KMS-11 (cell line): ENCODE measurements at regions not wholly inside any gene's neighbourhood (a gene's known extent, or its start where the extent isn't known, plus 50 kb on each side); places are given as distances from the start of the nearest gene placed in this dataset.

Experiments
- H2AFZ ChIP-seq: fragments of 200-600 bp; sonication (generic); 2 replicates; pipeline ENCODE4 v1.6.1; 2016; ENCODE audit warnings: antibody characterized with exemption, mixed run types, low read depth
- H3K27ac ChIP-seq: fragments of 200-600 bp; sonication (generic); 2 replicates; pipeline ENCODE4 v1.6.1; 2016; ENCODE audit warnings: mild to moderate bottlenecking, mixed run types
- H3K27me3 ChIP-seq: fragments of 200-600 bp; sonication (generic); 2 replicates; pipeline ENCODE4 v1.6.1; 2017; ENCODE audit warnings: mild to moderate bottlenecking, low read depth, mixed run types, moderate library complexity; ENCODE audit not compliant: insufficient read depth
- H3K36me3 ChIP-seq: fragments of 200-600 bp; sonication (generic); 2 replicates; pipeline ENCODE4 v1.6.1; 2017; ENCODE audit warnings: mild to moderate bottlenecking, mixed run types; ENCODE audit not compliant: insufficient read depth
- H3K4me1 ChIP-seq: fragments of 200-600 bp; sonication (generic); 2 replicates; pipeline ENCODE4 v1.6.1; 2016; ENCODE audit warnings: mild to moderate bottlenecking, low read depth, mixed run types; ENCODE audit not compliant: poor library complexity, severe bottlenecking
- H3K4me2 ChIP-seq: fragments of 200-600 bp; sonication (generic); 2 replicates; pipeline ENCODE4 v1.7.0; 2016; ENCODE audit warnings: mild to moderate bottlenecking, mixed run types
- H3K4me3 ChIP-seq: fragments of 200-600 bp; sonication (generic); IDR thresholded peaks from 2 replicates; pipeline ENCODE4 v1.6.1; 2017; ENCODE audit warnings: low read depth, low read length, mixed read lengths; ENCODE audit not compliant: insufficient read depth
- H3K79me2 ChIP-seq: fragments of 200-600 bp; sonication (generic); 2 replicates; pipeline ENCODE4 v1.6.1; 2016; ENCODE audit warnings: low read depth, mixed run types; ENCODE audit not compliant: insufficient read depth
- H3K9ac ChIP-seq: fragments of 200-600 bp; sonication (generic); 2 replicates; pipeline ENCODE4 v1.6.1; 2016; ENCODE audit warnings: mild to moderate bottlenecking, mixed run types
- H4K20me1 ChIP-seq: fragments of 200-600 bp; sonication (generic); 2 replicates; pipeline ENCODE4 v1.6.1; 2016; ENCODE audit warnings: mild to moderate bottlenecking, mixed run types; ENCODE audit not compliant: insufficient read depth
- TF ChIP-seq, protein P1 (sequence below): fragments of 200-600 bp; sonication (generic); conservative IDR thresholded peaks from 2 replicates; pipeline ENCODE4 v1.6.1; 2017; ENCODE audit warnings: low read depth, mild to moderate bottlenecking, antibody characterized with exemption, low read length, moderate library complexity, mixed read lengths

DNA sequence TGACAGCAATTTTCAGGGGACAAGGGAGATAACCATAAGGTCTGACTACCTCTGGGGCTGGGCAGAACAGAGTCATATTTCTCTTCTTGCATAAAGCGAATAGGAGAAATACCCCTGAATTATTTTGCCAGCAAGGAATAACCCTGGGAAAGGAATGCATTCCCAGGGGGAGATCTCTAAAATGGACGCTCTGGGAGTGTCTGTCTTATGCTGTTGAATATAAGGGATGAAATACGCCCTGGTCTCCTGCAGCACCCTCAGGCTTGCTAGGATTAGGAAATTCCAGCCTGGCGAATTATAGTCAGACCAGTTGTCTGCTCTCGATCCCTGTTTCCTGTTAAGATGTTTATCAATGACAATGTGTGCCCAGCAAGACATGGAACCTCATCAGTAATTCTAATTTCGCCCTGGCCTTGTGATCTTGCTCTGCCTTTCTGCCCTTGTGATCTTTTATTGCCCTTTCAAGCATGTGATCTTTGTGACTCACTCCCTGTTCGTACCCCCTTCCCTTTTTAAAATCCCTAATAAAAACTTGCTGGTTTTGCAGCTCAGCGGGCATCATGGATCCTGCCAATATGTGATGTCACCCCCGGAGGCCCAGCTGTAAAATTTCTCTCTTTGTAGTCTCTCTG is 221.6 kb upstream of the HS3ST5 start:
- no peaks in the 10 kb centered on the region for H4K20me1 ChIP-seq

DNA sequence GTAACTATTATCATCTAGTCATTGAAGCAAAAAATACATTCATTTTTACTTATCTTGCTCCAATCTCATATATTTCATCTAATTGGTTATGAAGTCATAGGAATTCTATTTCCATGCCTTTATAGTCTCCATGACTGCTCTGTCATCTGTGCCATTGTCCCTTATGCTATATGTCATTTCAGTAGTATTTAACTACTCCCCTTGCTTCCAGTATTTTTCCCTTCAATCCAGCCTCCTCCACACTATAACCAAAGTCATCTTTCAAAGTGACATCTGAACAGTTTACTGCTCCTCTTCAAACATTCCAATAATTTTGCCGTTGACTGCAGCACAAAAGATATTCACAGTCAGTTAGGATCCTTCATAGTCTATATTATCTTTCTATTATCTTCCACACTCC is 216.6 kb upstream of the HS3ST5 start:
- H3K36me3 ChIP-seq: no peaks in the 10 kb centered on the region
- no peak overlapping the region for H3K9ac ChIP-seq
- no peak overlapping the region for H3K27ac ChIP-seq
- TF ChIP-seq, protein P1, sequence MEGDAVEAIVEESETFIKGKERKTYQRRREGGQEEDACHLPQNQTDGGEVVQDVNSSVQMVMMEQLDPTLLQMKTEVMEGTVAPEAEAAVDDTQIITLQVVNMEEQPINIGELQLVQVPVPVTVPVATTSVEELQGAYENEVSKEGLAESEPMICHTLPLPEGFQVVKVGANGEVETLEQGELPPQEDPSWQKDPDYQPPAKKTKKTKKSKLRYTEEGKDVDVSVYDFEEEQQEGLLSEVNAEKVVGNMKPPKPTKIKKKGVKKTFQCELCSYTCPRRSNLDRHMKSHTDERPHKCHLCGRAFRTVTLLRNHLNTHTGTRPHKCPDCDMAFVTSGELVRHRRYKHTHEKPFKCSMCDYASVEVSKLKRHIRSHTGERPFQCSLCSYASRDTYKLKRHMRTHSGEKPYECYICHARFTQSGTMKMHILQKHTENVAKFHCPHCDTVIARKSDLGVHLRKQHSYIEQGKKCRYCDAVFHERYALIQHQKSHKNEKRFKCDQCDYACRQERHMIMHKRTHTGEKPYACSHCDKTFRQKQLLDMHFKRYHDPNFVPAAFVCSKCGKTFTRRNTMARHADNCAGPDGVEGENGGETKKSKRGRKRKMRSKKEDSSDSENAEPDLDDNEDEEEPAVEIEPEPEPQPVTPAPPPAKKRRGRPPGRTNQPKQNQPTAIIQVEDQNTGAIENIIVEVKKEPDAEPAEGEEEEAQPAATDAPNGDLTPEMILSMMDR: no peak
- H3K4me1 ChIP-seq: no peaks in the 10 kb centered on the region
- H3K4me3 ChIP-seq: no peak overlapping the region
- no peaks in the 10 kb centered on the region for H4K20me1 ChIP-seq
- no peak overlapping the region for H3K4me2 ChIP-seq
- H3K27me3 ChIP-seq: no peaks in the 10 kb centered on the region
- no peak overlapping the region for H2AFZ ChIP-seq
- no peaks in the 10 kb centered on the region for H3K79me2 ChIP-seq

More for the DNA sequence above, 221.6 kb upstream of the HS3ST5 start:
- H3K36me3 ChIP-seq: no peaks in the 10 kb centered on the region
- H3K79me2 ChIP-seq: no peaks in the 10 kb centered on the region
- H2AFZ ChIP-seq: no peak overlapping the region
- no peaks in the 10 kb centered on the region for H3K27me3 ChIP-seq
- no peak overlapping the region for H3K9ac ChIP-seq
- TF ChIP-seq, protein P1: no peak
- no peak overlapping the region for H3K27ac ChIP-seq
- no peaks in the 10 kb centered on the region for H3K4me1 ChIP-seq
- no peak overlapping the region for H3K4me3 ChIP-seq
- no peak overlapping the region for H3K4me2 ChIP-seq

GRCh38 chr6:114558153-114558552 is 215.3 kb upstream of the HS3ST5 start:
- H3K27ac ChIP-seq: no peak overlapping the region
- TF ChIP-seq, protein P1: no peak
- H3K79me2 ChIP-seq: no peaks in the 10 kb centered on the region
- H4K20me1 ChIP-seq: no peaks in the 10 kb centered on the region
- no peak overlapping the region for H3K4me3 ChIP-seq
- H2AFZ ChIP-seq: no peak overlapping the region
- no peaks in the 10 kb centered on the region for H3K4me1 ChIP-seq
- H3K4me2 ChIP-seq: no peak overlapping the region
- no peak overlapping the region for H3K9ac ChIP-seq
- no peaks in the 10 kb centered on the region for H3K36me3 ChIP-seq
- no peaks in the 10 kb centered on the region for H3K27me3 ChIP-seq

DNA sequence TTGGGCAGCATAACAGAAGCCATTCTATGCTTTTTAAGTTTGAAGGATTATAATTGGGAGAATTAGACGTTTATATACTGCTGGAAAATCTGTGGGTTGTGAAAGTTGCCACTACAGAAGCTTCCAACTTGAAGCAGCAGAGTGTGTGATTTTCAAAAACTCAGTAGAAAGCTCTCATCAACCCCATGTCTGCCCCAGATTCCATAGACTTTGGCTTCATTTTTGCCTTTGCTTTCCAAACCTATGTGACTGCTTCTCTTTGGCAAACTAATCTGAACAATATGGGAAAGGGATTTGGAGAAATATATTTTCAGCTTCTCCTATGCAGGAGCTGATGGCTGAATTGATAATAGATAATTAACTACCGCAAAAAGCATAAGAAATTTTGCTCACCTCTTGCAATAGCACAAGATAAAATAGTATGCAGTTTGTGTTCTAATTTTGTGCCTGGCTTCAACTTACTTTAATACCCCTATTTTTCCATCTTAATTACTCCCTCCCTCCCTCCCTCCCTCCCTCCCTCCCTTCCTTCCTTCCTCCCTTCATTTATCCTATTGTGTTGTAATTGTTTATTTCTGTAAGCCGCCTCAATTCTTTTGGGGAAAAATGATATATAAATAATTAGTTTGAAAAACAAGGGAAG is 214.1 kb upstream of the HS3ST5 start:
- TF ChIP-seq, protein P1: no peak
- Histone ChIP-seq H3K4me1 (no peaks in the 10 kb centered on the region), H3K79me2 (no peaks in the 10 kb centered on the region), H3K9ac (no peak overlapping the region), H4K20me1 (no peaks in the 10 kb centered on the region), H3K36me3 (no peaks in the 10 kb centered on the region), H2AFZ (no peak overlapping the region), H3K4me2 (no peak overlapping the region), H3K4me3 (no peak overlapping the region), H3K27ac (no peak overlapping the region), H3K27me3 (no peaks in the 10 kb centered on the region)
